Liver (tissue), 8 donors: ENCODE measurements at regions not wholly inside any gene's neighbourhood (a gene's known extent, or its start where the extent isn't known, plus 50 kb on each side); places are given as distances from the start of the nearest gene placed in this dataset.

Experiments
- DNase-seq: peaks from one replicate; pipeline ENCODE4 v3.0.0-alpha.2; 2017; ENCODE audit warnings: low spot score
- H3K27ac ChIP-seq, 2 donors: one replicate each; pipeline ENCODE4 v1.7.0; 2013; ENCODE audit warnings: inconsistent platforms in 2 of 2, low read length in 2 of 2, control low read depth in 1 of 2, low read depth in 1 of 2, mild to moderate bottlenecking in 1 of 2
- H3K27me3 ChIP-seq, 4 donors: one replicate each; pipeline versions ENCODE4 v1.6.1 to v1.7.0; 2013; ENCODE audit warnings: low read length in 3 of 4, inconsistent platforms in 1 of 4, mild to moderate bottlenecking in 1 of 4, moderate library complexity in 1 of 4; ENCODE audit not compliant: control insufficient read depth in 4 of 4, insufficient read depth in 4 of 4
- H3K36me3 ChIP-seq, 4 donors: one replicate each; pipeline versions ENCODE4 v1.6.1 to v1.7.0; 2013; ENCODE audit warnings: low read length in 3 of 4, mild to moderate bottlenecking in 3 of 4, low read depth in 1 of 4, moderate library complexity in 1 of 4; ENCODE audit not compliant: control insufficient read depth in 4 of 4, insufficient read depth in 3 of 4
- H3K4me1 ChIP-seq, 4 donors: one replicate each; pipeline versions ENCODE4 v1.6.1 to v1.7.0; 2013; ENCODE audit warnings: low read length in 3 of 4, mild to moderate bottlenecking in 3 of 4, moderate library complexity in 1 of 4; ENCODE audit not compliant: control insufficient read depth in 4 of 4, insufficient read depth in 4 of 4
- H3K4me3 ChIP-seq, 3 donors: one replicate each; pipeline versions ENCODE4 v1.6.1 to v1.7.0; 2013; ENCODE audit warnings: low read length in 3 of 3, control low read depth in 1 of 3, low read depth in 1 of 3, mild to moderate bottlenecking in 1 of 3
- H3K9ac ChIP-seq, 2 donors: one replicate each; pipeline ENCODE4 v1.7.0; 2013; ENCODE audit warnings: low read length in 2 of 2, mild to moderate bottlenecking in 2 of 2, moderate library complexity in 2 of 2, control low read depth in 1 of 2, low read depth in 1 of 2
- H3K9me3 ChIP-seq, 4 donors: one replicate each; pipeline versions ENCODE4 v1.6.1 to v1.7.0; 2013; ENCODE audit warnings: low read length in 3 of 4; ENCODE audit not compliant: control insufficient read depth in 4 of 4
- ATF3 ChIP-seq: IDR thresholded peaks from 2 replicates; pipeline ENCODE4 v1.6.1; 2016; ENCODE audit warnings: antibody characterized with exemption
- CTCF ChIP-seq: fragments of 150-350 bp; IDR thresholded peaks from 2 replicates; pipeline ENCODE4 v1.5.1; 2017; ENCODE audit warnings: improper control_type of control experiment, low read depth, low read length; ENCODE audit not compliant: missing input control
- EGR1 ChIP-seq, 2 donors: IDR thresholded peaks; 2 replicates each; pipeline ENCODE4 v1.6.1; 2016 to 2018; ENCODE audit warnings: antibody characterized with exemption in 2 of 2, low read depth in 2 of 2
- FOXA1 ChIP-seq: IDR thresholded peaks from 2 replicates; pipeline ENCODE4 v1.6.1; 2016; ENCODE audit warnings: antibody characterized with exemption
- FOXA2 ChIP-seq: IDR thresholded peaks from 2 replicates; pipeline ENCODE4 v1.6.1; 2016; ENCODE audit warnings: antibody characterized with exemption
- GABPA ChIP-seq, 2 donors: IDR thresholded peaks in 1 of 2; conservative IDR thresholded peaks in 1 of 2; 2 replicates each; pipeline ENCODE4 v1.6.1; 2016; ENCODE audit warnings: antibody characterized with exemption in 2 of 2, mild to moderate bottlenecking in 1 of 2, moderate library complexity in 1 of 2
- HNF4A ChIP-seq, 2 donors: conservative IDR thresholded peaks; 2 replicates each; pipeline ENCODE4 v1.6.1; 2016; ENCODE audit warnings: antibody characterized with exemption in 2 of 2, mild to moderate bottlenecking in 2 of 2
- HNF4G ChIP-seq: IDR thresholded peaks from 2 replicates; pipeline ENCODE4 v1.6.1; 2016; ENCODE audit warnings: antibody characterized with exemption
- JUND ChIP-seq, 2 donors: IDR thresholded peaks; 2 replicates each; pipeline ENCODE4 v1.6.1; 2016; ENCODE audit warnings: antibody characterized with exemption in 2 of 2
- MAX ChIP-seq: IDR thresholded peaks from 2 replicates; pipeline ENCODE4 v1.6.1; 2016; ENCODE audit warnings: antibody characterized with exemption
- NR2F2 ChIP-seq: IDR thresholded peaks from 2 replicates; pipeline ENCODE4 v1.6.1; 2016; ENCODE audit warnings: antibody characterized with exemption
- RAD21 ChIP-seq, 2 donors: IDR thresholded peaks; 2 replicates each; pipeline ENCODE4 v1.6.1; 2016; ENCODE audit warnings: antibody characterized with exemption in 2 of 2, mild to moderate bottlenecking in 2 of 2
- REST ChIP-seq: IDR thresholded peaks from 2 replicates; pipeline ENCODE4 v1.6.1; 2016; ENCODE audit warnings: antibody characterized with exemption, mild to moderate bottlenecking
- RXRA ChIP-seq, 2 donors: IDR thresholded peaks; 2 replicates each; pipeline ENCODE4 v1.6.1; 2017 to 2018; ENCODE audit warnings: antibody characterized with exemption in 2 of 2, mild to moderate bottlenecking in 1 of 2
- SP1 ChIP-seq: IDR thresholded peaks from 2 replicates; pipeline ENCODE4 v1.6.1; 2018; ENCODE audit warnings: antibody characterized with exemption, mild to moderate bottlenecking
- TAF1 ChIP-seq: conservative IDR thresholded peaks from 2 replicates; pipeline ENCODE4 v1.6.1; 2016; ENCODE audit warnings: antibody characterized with exemption, mild to moderate bottlenecking
- YY1 ChIP-seq: IDR thresholded peaks from 2 replicates; pipeline ENCODE4 v1.6.1; 2016; ENCODE audit warnings: antibody characterized with exemption, mild to moderate bottlenecking
- ZBTB33 ChIP-seq: IDR thresholded peaks from 2 replicates; pipeline ENCODE4 v1.6.1; 2016; ENCODE audit warnings: antibody characterized with exemption
- WGBS: extraction: QIAGEN DNeasy Blood & Tissue Kit; methylation state at CpG from one replicate; pipeline ENCODE4 v1.1.7; 2013; 5-methylcytosine and 5-hydroxymethylcytosine counted together
- donor health status: healthy.
- donor health status: healthy.
- donor health status: healthy.
- donor health status: healthy.
- donor health status: healthy.

- no peaks in the 10 kb centered on the region for H3K27me3 ChIP-seq
- H3K4me1 ChIP-seq: no peaks in the 10 kb centered on the region
- no peak overlapping the region for H3K9ac ChIP-seq
- no peaks in the 10 kb centered on the region for H3K36me3 ChIP-seq
- H3K27ac ChIP-seq: no peak overlapping the region
- no peaks in the 10 kb centered on the region for H3K9me3 ChIP-seq
- 80% methylated on average over 2 of the region's 2 CpGs for WGBS
- DNase-seq: no peak
- no peak for TF ChIP-seq TAF1
- TF ChIP-seq GABPA (IDR thresholded peaks at IDR 0.05 in 1 of 2, conservative IDR thresholded peaks at IDR 0.05 in 1 of 2): no peak
- TF ChIP-seq FOXA1: no peak
- no peak for TF ChIP-seq EGR1 (IDR thresholded peaks at IDR 0.05; ENCODE audit: low read depth in 2 of 2)
- no peak for TF ChIP-seq YY1
- no peak for TF ChIP-seq HNF4G
- TF ChIP-seq FOXA2: no peak
- no peak for TF ChIP-seq SP1
- TF ChIP-seq RXRA (IDR thresholded peaks at IDR 0.05): no peak
- no peak for TF ChIP-seq ATF3
- no peak for TF ChIP-seq MAX
- TF ChIP-seq REST: no peak
- no peak for TF ChIP-seq JUND (IDR thresholded peaks at IDR 0.05)
- no peak for TF ChIP-seq NR2F2
- no peak for TF ChIP-seq HNF4A (conservative IDR thresholded peaks at IDR 0.05)
- no peak for TF ChIP-seq ZBTB33
- TF ChIP-seq CTCF: no peak
- TF ChIP-seq RAD21 (IDR thresholded peaks at IDR 0.05): no peak
- H3K4me3 ChIP-seq: no peak overlapping the region
These were observed 652.9 kb upstream of the USP24 start for GRCh38 chr1:55868026-55868425.
